A204.1 (cell line): ENCODE measurements at regions not wholly inside any gene's neighbourhood (a gene's known extent, or its start where the extent isn't known, plus 50 kb on each side); places are given as distances from the start of the nearest gene placed in this dataset.
"Not testable (repeated sequence)": the region's sequence is repeated elsewhere in the genome, so short reads cannot be mapped to it uniquely, and the experiment has no call there.

ENCODE experiments used
- FAIRE-seq: peaks from 2 replicates; lab custom pipeline; 2012; peaks lifted over from hg19 to GRCh38; lab: Jason Lieb, UNC

DNA sequence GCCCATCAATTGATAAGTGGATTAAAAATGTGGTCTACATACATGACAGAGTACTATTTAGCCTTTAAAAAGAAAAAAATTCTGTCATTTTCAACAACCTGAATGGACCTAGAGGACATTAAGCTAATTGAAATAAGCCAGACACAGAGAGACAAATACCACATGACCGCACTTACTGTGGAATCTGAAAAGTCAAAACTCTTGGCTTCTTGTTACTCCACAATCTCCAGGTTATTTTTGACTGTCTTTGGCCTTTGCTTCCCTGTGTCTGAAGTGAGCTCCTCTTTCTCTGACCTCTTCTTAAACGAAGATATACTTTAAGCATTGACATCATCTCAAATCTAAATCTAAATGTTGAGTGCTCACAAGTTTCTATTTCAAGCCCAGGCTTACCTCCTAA, 265.5 kb upstream of the ADRA1B start:
- FAIRE-seq: no peak

DNA sequence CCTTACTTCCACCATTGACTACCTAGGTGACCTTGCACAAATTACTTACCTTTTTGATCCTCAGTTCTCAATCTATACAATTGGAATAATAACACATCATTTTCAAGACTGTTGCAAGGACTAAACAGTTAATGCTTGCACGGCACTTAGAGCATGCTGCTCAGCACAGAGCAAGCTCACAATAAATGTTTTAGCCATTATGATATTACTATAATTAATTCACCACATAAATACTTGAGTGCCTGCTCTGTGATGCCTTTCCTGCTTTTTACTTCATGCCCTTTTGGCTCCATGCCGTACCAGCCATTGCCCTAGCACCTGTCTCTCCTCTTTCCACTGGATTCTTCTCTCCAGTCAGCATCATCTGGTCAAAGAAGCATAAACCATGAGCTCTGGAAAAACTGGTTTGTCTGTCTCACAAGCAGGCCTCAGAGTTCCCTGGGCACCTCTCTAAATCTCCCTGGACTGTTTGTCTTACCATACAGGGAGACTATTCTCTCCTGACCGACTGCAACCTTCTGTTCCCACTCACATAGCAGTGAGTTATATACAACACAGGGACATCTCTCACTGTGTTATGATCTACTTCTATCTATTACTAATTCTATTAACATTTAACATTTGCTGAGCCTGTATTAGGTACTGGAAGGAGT, 260.4 kb upstream of the ADRA1B start:
- no peak for FAIRE-seq

DNA sequence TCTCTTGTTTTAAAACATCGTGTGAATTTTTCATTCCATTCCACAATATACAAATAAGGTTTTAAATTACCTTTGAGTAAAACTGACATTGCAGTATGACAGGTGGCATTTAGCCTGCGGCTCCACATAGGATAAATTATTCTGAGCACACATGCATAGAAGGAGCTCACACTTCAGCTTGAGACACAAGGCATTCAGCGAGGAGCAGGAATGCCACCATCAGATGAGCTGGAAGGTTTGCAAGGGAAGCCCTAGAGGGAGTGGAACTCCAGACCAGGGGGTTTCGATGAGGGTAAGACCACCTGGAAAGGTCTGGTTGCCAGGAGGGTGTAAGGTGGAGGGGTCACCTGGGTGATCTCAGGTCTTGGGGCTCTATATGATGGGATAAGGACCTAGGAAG, 259.0 kb upstream of the ADRA1B start:
- FAIRE-seq: no peak

DNA sequence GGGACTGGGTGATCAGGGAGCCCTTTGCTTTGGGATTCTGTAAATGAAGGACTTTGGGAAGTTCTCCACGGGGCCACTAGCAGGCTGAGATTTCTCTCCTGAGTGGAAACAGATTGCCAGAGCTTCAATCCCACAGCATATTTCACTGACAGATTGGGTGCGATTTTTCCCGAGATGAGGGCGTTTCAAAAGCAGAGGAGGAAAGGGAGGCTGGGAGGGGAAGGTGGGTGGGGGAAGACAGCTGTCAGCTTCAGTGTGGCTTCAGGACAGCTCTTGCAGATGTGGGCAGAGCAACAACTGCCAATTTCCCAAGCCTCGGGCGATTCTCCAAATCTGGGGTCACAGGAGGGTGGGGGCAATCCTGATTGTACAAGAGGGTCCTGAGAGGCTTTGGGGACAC, 258.5 kb upstream of the ADRA1B start:
- FAIRE-seq: no peak

DNA sequence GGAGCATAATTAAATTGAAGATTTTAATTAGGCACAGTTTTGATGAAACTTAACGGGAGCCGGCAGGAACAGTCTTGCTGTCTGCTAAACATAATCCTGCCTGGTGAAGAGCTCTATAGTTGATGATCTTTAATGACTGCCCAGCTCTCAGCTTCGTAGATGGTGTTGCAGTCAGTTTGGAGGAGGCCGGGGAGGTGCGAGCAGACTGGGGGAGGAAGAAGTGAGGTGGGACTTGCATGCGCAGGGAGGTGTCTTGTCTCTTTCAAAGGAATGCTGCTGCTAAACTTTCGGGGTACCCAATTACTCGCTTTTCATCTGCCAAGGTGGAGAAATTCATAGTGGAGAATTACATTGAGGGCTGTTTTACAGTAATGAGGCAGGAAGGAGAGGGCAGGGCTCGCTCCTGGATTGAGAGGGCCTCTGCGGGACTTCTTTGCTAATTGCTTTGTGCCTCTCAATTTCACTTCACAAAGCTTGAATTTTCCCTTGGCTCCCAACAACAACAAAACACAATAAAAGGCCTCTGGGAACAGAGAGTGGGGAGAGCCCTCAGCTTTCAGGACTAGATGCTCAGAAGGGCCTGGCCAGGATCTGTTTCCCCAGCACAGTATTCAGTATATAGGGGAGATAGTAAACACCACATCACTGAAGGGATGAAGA, 257.9 kb upstream of the ADRA1B start:
- FAIRE-seq: no peak

DNA sequence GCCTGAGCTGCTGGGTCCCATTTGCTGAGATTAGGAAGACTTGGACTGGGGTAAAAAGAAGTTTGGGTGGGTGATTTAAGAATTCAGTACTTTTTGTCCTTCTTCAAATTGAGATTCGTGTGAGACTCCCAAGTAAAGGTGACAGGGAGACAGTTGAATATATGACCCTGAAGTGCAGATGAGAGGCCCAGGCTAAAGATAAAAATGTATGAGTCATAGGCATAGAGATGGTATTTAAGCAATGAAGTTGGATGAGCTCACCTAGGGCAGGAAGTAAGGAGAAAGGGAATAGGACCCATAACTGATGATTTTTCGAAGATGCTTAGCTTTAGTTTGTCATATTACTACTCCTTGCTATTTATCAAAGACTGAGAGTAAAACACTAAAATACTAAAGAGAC, 255.9 kb upstream of the ADRA1B start:
- FAIRE-seq: no peak

DNA sequence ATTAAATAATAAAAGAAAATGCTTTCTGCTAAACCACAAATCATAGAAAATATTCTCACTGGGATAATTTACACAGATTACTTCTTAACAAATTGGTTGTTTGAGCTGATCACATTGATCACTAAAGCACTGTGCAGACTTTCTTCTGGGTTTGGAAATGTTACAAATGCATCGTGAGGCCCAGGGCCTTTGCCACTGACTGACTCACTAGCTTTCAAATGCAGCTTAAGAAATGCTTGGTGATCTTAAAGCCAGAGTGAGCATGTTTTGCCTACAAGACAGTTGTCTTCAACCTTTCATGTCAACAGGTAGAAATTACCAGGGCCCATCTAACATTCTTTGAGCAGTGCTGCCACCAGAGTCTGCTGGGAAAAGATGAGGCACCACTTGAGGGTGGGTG, 252.3 kb upstream of the ADRA1B start:
- no peak for FAIRE-seq

DNA sequence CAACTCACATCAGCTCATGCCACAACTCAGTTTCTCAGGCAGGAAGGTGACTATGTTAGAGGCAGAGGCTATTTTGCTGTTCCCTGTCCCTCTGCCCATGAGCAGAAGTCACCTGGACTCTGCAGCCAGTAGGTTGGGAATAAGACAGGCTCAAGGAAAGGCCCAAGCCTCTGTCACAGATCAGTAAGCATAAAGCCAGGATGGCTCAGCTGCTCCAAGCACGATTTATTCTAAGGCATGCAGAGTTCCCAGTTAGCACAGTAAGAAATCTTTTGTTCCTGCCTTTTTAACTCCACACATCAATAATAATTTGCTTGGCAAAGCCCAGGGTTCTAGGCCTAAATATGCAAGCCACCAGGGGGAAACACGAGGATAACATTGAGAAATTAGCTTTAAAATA, 249.0 kb upstream of the ADRA1B start:
- no peak for FAIRE-seq

DNA sequence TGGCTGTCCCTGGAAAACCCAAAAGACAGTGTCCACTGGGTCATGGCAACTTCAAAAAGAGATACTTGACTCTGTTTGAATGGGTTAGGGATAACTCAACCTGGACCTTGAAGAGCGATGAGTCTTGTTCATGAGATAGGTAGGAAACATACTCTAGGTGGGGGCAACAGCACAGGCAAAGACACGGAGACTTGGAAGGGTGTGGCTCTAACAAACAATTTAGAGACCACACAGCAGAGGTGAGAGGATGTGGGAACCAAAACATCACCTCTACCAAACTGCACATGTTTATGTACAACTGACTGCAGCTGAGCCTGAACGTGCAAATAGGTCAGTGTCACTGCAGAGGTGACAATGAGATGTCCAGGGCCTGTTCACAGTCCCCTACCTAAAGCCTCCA, 247.7 kb upstream of the ADRA1B start:
- FAIRE-seq: no peak

DNA sequence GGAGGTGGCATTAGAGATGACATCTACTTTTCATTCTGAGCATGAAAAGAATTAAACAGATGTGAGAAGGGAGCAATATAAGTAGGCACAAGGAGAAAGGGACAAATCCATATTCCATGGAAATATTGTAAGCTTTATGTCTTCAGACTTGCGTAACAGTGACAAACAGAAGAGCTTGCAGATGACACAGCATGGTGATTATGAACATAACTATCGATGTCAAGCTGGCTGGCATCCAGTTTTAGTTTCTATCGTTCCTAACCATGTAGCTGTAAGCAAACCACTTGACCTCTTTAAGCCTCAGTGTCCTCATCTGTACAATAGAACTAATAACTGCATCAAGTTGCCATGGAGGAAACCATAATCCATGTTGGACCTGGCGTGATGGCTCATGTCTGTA, 246.7 kb upstream of the ADRA1B start:
- FAIRE-seq: no peak

DNA sequence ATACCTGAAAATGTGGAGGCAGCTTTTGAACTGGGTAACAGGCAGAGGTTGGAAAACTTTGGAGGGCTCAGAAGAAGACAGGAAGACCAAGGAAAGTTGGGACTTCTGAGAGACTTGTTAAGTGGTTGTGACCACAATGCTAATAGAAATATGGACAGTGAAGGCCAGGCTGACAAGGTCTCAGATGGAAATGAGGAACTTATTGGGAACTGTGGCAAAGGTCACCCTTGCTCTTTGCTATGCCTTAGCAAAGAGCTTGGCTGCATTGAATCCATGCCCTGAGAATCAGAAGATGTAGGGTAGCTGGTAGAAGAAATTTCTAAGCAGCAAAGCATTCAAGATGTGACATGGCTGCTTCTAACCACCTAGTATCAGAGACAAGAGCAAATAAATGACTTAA, 244.4 kb upstream of the ADRA1B start:
- no peak for FAIRE-seq

DNA sequence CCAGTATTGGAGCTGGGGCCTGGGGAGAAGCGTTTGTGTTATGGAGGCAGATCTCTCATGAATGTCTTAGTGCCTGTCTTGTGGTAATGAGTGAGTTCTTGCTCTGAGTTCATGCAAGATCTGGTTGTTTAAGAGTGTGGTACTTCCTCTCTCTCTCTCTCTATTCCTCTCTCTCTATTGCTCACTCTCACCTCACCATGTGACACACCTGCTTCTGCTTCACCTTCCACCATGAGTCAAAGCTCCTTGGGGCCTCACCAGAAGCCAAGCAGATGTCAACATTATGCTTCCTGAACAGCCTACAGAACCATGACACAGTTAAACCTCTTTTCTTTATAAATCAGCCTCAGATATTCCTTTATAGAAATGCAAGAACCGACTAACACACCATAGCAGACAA, 242.7 kb upstream of the ADRA1B start:
- no peak for FAIRE-seq

DNA sequence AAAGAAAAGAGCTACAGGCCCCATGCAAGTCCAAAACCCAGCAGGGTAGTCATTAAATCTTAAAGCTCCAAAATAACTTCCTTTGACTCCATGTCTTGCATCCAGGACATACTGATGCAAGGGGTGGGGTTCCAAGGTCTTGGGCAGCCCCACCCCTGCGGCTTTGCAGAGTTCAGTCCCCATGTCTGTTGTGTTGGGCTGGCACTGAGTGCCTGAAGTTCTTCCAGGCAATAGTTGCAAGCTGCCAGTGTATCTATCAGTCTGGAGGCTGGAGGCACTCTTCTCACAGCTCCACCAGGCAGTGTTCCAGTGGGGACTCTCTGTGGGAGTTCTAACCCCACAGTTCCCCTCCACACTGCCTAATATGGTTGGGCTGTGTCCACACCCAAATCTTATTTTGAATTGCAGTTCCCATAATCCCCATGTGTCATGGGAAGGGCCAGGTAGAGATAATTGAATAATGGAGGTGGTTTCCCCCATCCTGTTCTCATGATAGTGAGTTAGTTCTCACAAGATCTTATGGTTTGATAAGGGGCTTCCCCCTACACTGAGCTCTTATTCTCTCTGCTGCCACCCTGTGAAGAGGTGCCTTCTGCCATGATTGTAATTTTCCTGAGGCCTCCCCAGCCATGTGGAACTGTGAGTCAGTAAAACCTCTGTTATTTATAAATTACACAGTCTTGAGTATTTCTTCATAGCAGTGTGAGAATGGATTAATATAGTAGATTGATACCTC, 237.5 kb upstream of the ADRA1B start:
- FAIRE-seq: no peak

DNA sequence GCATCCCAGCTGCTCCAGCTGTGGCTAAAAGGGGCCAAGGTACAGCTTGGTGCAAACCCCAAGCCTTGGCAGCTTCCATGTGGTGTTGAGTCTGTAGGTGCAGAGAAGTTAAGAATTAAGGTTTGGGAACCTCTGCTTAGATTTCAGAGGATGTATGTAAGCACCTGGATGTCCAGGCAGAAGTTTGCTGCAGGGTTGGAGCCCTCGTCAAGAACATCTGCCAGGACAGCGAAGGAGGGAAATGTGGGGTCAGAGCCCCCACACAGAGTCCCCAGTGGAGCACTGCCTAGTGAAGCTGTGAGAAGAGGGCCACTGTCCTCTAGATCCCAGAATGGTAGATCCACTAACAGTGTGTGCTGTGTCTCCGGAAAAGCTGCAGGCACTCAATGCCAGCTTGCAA, 236.2 kb upstream of the ADRA1B start:
- no peak for FAIRE-seq

DNA sequence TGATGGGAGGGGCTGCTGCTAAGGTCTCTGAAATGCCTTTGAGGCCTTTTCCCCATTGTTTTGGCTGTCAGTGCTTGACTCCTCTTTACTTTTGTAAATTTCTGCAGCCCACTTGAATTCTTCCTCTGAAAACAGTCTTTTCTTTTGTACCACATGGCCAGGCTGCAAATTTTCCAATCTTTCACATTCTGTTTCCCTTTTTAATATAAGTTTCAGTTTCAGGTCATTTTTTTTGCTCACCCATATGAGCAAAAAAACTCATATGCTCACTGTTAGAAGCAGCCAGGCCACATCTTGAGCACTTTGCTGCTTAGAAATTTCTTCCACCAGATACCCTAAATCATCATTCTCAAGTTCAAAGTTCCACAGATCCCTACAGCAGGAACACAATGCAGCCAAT, 234.6 kb upstream of the ADRA1B start:
- no peak for FAIRE-seq

DNA sequence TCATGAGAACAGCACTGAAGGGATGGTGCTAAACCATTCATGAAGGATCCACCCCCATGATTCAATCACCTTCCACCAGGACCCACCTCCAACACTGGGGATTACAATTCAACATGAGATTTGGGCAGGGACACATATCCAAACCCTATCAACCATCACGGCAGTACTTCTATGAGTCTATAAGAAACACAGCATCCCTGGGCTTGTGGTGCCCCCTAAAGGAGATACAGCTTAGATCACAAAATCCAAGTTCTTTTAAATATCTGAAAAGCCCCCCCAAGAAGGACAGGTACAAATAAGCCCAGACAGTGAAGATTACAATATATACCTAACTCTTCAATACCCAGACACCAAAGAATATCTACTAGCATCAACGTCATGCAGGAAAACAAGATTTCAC, 233.7 kb upstream of the ADRA1B start:
- FAIRE-seq: no peak

DNA sequence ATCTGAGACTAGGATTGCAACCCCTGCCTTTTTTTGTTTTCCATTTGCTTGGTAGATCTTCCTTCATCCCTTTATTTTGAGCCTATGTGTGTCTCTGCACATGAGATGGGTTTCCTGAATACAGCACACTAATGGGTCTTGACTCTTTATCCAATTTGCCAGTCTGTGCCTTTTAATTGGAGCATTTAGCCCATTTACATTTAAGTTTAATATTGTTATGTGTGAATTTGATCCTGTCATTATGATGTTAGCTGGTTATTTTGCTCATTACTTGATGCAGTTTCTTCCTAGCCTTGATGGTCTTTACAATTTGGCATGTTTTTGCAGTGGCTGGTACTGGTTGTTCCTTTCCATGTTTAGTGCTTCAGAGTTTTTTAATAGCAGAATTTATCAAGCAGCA, 228.4 kb upstream of the ADRA1B start:
- FAIRE-seq: not testable (repeated sequence)

DNA sequence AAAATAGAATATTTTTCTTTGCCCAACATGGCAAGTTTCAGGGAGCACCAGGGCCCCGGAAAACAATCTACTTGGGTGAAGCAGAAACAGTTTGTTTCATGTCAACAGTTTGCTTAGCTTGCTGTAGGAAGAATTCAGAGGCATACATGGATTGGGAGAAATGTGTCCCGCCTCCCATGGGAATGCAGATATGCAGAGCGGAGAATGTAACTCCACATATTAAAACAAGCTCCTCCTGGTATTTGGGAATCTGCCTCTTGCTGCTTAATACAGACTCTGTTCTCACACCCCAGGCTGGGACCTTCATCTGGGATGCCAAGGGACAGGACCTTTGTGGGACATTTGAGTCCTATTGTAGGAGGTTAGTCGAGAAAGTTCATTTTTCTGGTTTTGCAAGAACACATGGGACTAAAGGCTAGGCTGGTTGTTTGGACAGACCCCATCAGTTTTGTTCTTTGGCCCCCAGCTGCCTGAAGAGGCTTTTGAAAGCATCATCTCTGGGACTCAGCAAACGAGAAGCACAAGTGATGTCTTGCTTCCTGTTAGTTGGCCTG, 220.5 kb upstream of the ADRA1B start:
- no peak for FAIRE-seq

DNA sequence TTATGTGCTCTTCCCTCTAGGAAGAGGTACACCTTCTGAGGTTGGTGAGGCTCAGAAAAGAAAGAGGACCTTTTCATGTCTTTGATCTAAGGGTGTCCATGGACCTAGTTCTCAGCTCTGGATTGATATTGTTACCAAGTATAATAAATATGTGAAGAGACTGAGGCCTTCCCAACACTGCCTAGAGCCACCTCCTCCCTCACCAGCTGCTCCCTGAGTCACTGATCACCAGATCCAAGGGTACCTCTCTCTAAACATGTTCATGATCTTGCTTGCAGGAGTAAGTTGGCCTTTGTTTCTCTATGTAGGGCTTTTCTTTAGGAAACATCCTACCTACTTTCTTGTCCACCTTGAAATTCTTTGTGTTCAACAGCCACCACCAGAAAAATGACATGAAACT, 218.8 kb upstream of the ADRA1B start:
- no peak for FAIRE-seq

DNA sequence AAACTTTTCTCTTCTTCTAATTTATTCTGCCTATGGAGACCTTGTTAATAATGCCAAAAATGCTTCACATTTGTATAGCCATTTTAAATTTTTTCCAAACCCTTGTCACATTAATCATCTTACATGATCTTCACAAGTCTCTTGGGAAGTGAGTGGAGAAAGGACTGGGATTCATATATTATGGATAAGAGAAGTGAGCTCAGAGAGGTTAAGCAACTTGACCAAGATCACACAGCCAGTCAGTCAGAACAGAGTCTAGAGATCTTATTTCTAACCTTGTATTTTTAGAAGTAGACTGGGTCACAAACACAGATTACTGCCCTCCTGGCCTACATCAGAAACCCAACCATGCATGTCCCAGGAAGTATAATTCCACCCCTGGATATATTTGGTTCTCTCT, 218.0 kb upstream of the ADRA1B start:
- no peak for FAIRE-seq

DNA sequence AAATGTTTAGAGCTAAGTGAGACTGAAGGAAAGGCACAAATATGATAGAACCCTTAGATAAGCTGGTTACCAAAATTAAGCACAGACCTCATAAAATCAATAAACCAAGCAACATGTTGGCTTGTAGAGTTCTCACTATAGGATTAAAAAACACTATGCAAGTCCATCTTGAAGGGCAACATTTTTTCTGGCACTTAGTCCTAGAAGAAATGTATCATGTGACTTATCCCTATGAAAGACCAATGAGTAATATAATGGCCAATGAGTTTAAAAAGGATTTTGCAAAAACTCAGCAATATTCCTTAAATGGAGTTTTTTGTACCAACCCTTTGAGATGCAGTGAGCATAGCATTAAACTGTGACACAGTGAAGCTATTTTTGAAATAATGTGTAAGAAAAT, 216.3 kb upstream of the ADRA1B start:
- FAIRE-seq: no peak

DNA sequence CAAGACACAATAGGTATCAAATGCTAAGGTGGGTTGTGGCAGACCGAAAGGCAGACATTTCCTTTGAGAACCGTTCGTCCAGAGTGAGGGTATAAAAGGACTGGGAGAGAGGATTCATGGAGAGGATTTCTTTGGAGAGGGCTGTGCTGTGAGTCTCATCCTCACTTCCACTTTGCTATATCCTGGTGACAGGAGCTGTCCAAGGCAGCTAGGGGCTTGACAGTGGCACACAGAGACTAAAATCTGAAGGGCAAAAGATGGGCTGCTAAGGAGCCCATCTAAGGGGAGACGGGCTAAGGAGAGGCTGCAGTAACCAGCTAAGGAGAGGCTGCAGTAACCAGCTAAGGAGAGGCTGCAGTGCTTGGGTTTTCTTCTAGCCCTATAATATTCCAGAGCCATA, 214.0 kb upstream of the ADRA1B start:
- no peak for FAIRE-seq

DNA sequence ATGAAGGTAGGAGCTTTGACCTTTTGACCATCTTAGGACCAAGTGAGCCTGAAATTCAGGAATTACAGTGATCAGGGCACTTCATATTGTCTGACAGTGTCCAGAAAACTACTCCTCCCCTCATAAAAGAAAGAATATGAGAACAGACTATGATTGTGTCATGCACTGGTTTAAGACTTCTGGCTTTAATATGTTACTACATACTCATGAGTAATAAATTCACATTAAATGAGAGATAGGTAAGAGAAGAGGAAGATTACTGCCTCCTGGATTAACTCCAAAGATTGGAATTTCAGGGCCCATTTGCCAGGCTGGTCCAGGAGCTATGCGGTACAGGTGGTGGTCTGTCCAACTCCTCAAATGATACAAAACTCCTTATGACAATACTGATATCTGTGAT, 213.5 kb upstream of the ADRA1B start:
- FAIRE-seq: no peak

DNA sequence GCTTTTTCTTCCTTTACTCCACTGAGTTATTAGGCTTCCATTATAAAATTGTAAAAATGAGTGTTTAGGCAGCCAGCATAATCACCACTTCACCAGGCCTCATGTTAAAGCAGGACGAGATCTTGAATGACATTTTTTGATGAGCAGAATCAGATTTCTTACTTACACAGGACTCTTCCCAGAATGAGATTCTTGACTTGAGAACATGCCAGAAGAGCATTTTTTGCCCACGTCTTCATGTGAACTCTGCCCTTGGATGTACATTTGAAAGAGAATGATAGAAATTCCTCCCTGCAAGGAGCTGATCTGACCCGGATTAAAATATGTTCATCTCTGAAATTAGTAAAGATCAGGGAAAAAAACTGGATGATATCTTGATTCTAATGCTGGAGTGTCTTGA, 212.1 kb upstream of the ADRA1B start:
- FAIRE-seq: no peak
